ENCODE measurements at regions not wholly inside any gene's neighbourhood (a gene's known extent, or its start where the extent isn't known, plus 50 kb on each side); places are given as distances from the start of the nearest gene placed in this dataset.

DNA sequence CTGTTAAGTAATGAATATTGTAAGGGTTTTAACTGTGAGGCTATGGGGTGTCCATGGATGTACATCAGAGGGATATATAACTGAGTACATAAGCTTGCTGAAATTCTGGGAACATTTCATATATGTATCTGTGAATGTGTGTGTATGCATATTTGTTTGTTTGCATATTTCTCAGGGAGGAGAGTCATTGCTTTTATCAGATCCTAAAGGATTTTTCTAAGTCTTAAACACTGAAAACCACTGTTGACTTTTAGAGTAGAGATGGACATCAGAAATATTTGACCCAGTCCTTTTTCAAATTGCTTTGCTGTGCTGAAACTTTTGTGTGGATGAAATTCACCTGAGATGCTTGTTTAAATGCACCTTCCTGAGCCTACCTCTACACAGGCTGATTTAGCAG is 410.6 kb downstream of the METTL15 start:
- Histone ChIP-seq H3K9ac (ENCODE audit: insufficient read length, low read depth) (no peak overlapping the region), H3K36me3 (ENCODE audit: insufficient read depth, insufficient read length, low read length) (no peaks in the 10 kb centered on the region), H3K27me3 (ENCODE audit: insufficient read depth, insufficient read length) (no peaks in the 10 kb centered on the region), H3K4me3 (ENCODE audit: insufficient read length, low read depth) (no peak overlapping the region), H3K4me1 (ENCODE audit: insufficient read depth, insufficient read length) (no peaks in the 10 kb centered on the region), H3K9me3 (ENCODE audit: insufficient read depth, low read length) (no peaks in the 10 kb centered on the region)
- no peak for DNase-seq (ENCODE audit: low read depth, low spot score)
- TF ChIP-seq SUZ12 (IDR thresholded peaks at IDR 0.05; ENCODE audit: extremely low read depth, insufficient read depth, insufficient read length) (no peak), ZNF274 (IDR thresholded peaks at IDR 0.05; ENCODE audit: low read depth, low read length) (no peak), YY1 (IDR thresholded peaks at IDR 0.05; ENCODE audit: insufficient read depth, insufficient read length) (no peak)

DNA sequence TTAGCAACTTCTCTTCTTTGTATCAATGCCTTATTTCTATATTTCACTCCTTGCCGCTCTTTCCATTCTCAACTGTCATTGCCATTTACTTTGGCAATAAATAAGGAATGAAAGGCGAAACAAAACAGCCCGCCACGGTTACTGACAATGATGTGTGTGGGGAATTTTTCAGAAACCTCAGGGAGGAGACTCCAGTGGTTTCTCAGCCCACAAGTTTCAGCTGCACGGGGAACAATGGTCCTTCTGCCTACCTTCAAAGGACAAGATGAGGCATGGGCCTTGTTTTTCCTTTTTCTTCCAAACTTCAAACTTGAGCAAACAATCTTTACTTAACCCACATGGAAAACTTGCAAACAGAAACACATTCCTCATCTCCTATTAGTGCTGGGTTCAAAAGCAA is 409.4 kb downstream of the METTL15 start:
- DNase-seq (ENCODE audit: low read depth, low spot score): no peak
- Histone ChIP-seq H3K27me3 (ENCODE audit: insufficient read depth, insufficient read length) (no peaks in the 10 kb centered on the region), H3K4me3 (ENCODE audit: insufficient read length, low read depth) (no peak overlapping the region), H3K9ac (ENCODE audit: insufficient read length, low read depth) (no peak overlapping the region), H3K36me3 (ENCODE audit: insufficient read depth, insufficient read length, low read length) (no peaks in the 10 kb centered on the region), H3K9me3 (ENCODE audit: insufficient read depth, low read length) (peaks cover 6% of the 10 kb centered on the region; the same call in 1 of the 2 replicates), H3K4me1 (ENCODE audit: insufficient read depth, insufficient read length) (no peaks in the 10 kb centered on the region)
- TF ChIP-seq YY1 (IDR thresholded peaks at IDR 0.05; ENCODE audit: insufficient read depth, insufficient read length): no peak

GRCh38 chr11:28514391-28514790 is 406.2 kb downstream of the METTL15 start:
- H3K9me3 ChIP-seq (ENCODE audit: insufficient read depth, low read length): peaks cover 6% of the 10 kb centered on the region; the same call in 1 of the 2 replicates
- no peak for DNase-seq (ENCODE audit: low read depth, low spot score)
- H3K4me3 ChIP-seq (ENCODE audit: insufficient read length, low read depth): no peak overlapping the region
- TF ChIP-seq YY1 (IDR thresholded peaks at IDR 0.05; ENCODE audit: insufficient read depth, insufficient read length) (no peak), SUZ12 (IDR thresholded peaks at IDR 0.05; ENCODE audit: extremely low read depth, insufficient read depth, insufficient read length) (no peak), ZNF274 (IDR thresholded peaks at IDR 0.05; ENCODE audit: low read depth, low read length) (no peak)
- no peaks in the 10 kb centered on the region for H3K27me3 ChIP-seq (ENCODE audit: insufficient read depth, insufficient read length)
- no peaks in the 10 kb centered on the region for H3K36me3 ChIP-seq (ENCODE audit: insufficient read depth, insufficient read length, low read length)
- no peak overlapping the region for H3K9ac ChIP-seq (ENCODE audit: insufficient read length, low read depth)
- no peaks in the 10 kb centered on the region for H3K4me1 ChIP-seq (ENCODE audit: insufficient read depth, insufficient read length)

GRCh38 chr11:28512143-28512756 is 404.1 kb downstream of the METTL15 start:
- peaks cover 6% of the 10 kb centered on the region; the same call in 1 of the 2 replicates for H3K9me3 ChIP-seq (ENCODE audit: insufficient read depth, low read length)
- no peak overlapping the region for H3K4me3 ChIP-seq (ENCODE audit: insufficient read length, low read depth)
- H3K9ac ChIP-seq (ENCODE audit: insufficient read length, low read depth): no peak overlapping the region
- H3K4me1 ChIP-seq (ENCODE audit: insufficient read depth, insufficient read length): no peaks in the 10 kb centered on the region
- H3K36me3 ChIP-seq (ENCODE audit: insufficient read depth, insufficient read length, low read length): no peaks in the 10 kb centered on the region
- DNase-seq (ENCODE audit: low read depth, low spot score): no peak
- TF ChIP-seq YY1 (IDR thresholded peaks at IDR 0.05; ENCODE audit: insufficient read depth, insufficient read length) (no peak), SUZ12 (IDR thresholded peaks at IDR 0.05; ENCODE audit: extremely low read depth, insufficient read depth, insufficient read length) (no peak), ZNF274 (IDR thresholded peaks at IDR 0.05; ENCODE audit: low read depth, low read length) (no peak)
- H3K27me3 ChIP-seq (ENCODE audit: insufficient read depth, insufficient read length): no peaks in the 10 kb centered on the region

- H3K9me3 ChIP-seq (ENCODE audit: insufficient read depth, low read length): no peaks in the 10 kb centered on the region
- H3K36me3 ChIP-seq (ENCODE audit: insufficient read depth, insufficient read length, low read length): no peaks in the 10 kb centered on the region
- DNase-seq (ENCODE audit: low read depth, low spot score): no peak
- TF ChIP-seq YY1 (IDR thresholded peaks at IDR 0.05; ENCODE audit: insufficient read depth, insufficient read length): no peak
- no peaks in the 10 kb centered on the region for H3K4me1 ChIP-seq (ENCODE audit: insufficient read depth, insufficient read length)
- no peak overlapping the region for H3K4me3 ChIP-seq (ENCODE audit: insufficient read length, low read depth)
- no peaks in the 10 kb centered on the region for H3K27me3 ChIP-seq (ENCODE audit: insufficient read depth, insufficient read length)
- no peak overlapping the region for H3K9ac ChIP-seq (ENCODE audit: insufficient read length, low read depth)
Observed at GRCh38 chr11:28505232-28505631, 397.0 kb downstream of the METTL15 start.

GRCh38 chr11:28504555-28505110 is 396.4 kb downstream of the METTL15 start:
- no peak for DNase-seq (ENCODE audit: low read depth, low spot score)
- Histone ChIP-seq H3K9me3 (ENCODE audit: insufficient read depth, low read length) (no peaks in the 10 kb centered on the region), H3K4me3 (ENCODE audit: insufficient read length, low read depth) (no peak overlapping the region), H3K27me3 (ENCODE audit: insufficient read depth, insufficient read length) (no peaks in the 10 kb centered on the region), H3K9ac (ENCODE audit: insufficient read length, low read depth) (no peak overlapping the region), H3K36me3 (ENCODE audit: insufficient read depth, insufficient read length, low read length) (no peaks in the 10 kb centered on the region), H3K4me1 (ENCODE audit: insufficient read depth, insufficient read length) (no peaks in the 10 kb centered on the region)
- TF ChIP-seq YY1 (IDR thresholded peaks at IDR 0.05; ENCODE audit: insufficient read depth, insufficient read length) (no peak), SUZ12 (IDR thresholded peaks at IDR 0.05; ENCODE audit: extremely low read depth, insufficient read depth, insufficient read length) (no peak), ZNF274 (IDR thresholded peaks at IDR 0.05; ENCODE audit: low read depth, low read length) (no peak)

- Histone ChIP-seq H3K9me3 (ENCODE audit: insufficient read depth, low read length) (no peaks in the 10 kb centered on the region), H3K36me3 (ENCODE audit: insufficient read depth, insufficient read length, low read length) (no peaks in the 10 kb centered on the region), H3K4me1 (ENCODE audit: insufficient read depth, insufficient read length) (no peaks in the 10 kb centered on the region), H3K9ac (ENCODE audit: insufficient read length, low read depth) (no peak overlapping the region), H3K27me3 (ENCODE audit: insufficient read depth, insufficient read length) (no peaks in the 10 kb centered on the region), H3K4me3 (ENCODE audit: insufficient read length, low read depth) (no peak overlapping the region)
- TF ChIP-seq SUZ12 (IDR thresholded peaks at IDR 0.05; ENCODE audit: extremely low read depth, insufficient read depth, insufficient read length) (no peak), YY1 (IDR thresholded peaks at IDR 0.05; ENCODE audit: insufficient read depth, insufficient read length) (no peak), ZNF274 (IDR thresholded peaks at IDR 0.05; ENCODE audit: low read depth, low read length) (no peak)
- no peak for DNase-seq (ENCODE audit: low read depth, low spot score)
Observed at GRCh38 chr11:28495333-28495732, 387.1 kb downstream of the METTL15 start.

All from NT2/D1 (cell line).